ENCODE measurements at regions not wholly inside any gene's neighbourhood (a gene's known extent, or its start where the extent isn't known, plus 50 kb on each side); places are given as distances from the start of the nearest gene placed in this dataset.

DNA sequence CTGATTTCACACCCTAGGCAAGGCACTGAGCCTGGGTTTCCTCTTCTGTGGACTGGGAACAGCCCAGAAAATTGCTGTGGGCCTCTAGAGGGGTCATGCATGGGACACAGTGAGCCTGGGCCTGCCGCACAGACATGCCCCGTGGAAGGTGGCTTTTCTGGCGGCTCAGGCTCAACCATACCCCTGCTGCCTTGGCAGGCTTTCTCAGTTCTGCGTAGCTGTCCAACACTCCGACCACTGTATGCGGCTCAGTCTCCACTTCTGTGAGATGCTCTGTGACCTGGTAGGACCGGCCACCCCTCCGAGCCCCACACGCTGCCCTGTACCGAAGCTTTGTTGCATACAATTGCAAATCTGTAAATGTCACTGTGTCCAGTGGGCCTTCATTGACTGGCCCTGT lies 126.3 kb downstream of the UQCRFS1 start:
- intact Hi-C loops (cut with DNase I; ENCODE audit: low total_unique reads) = no loop called here
- no peak for DNase-seq

DNA sequence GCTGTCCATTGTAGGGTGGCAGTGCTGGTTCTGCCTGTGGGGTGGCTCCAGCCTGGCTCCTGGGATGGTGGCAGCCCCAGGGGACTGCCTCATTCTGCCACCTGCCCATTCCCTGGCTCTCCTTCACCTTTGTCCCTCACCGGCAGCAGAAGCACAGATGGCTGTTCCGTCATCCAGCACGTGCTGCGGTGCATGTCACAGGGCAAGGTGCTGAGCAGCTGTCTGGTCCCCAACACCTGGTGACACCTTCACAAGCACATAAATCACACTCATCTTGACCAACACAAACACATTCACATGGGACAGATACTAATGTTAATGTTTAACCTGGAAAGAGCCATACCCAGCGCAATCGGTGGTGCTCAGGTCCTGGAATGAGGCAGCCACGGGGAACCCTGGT lies 126.8 kb downstream of the UQCRFS1 start:
- 83 to 90% (median 88%) methylated on average over 7 of the region's 7 CpGs for WGBS, 5 donors
- Histone ChIP-seq H3K27me3 (replicated peaks in 1 of 7) (peaks cover 0 to 4% (median 0%) of the 10 kb centered on the region in 7 donors), H3K36me3 (no peaks in the 10 kb centered on the region), H3K4me1 (no peaks in the 10 kb centered on the region), H3K27ac (no peak overlapping the region), H3K4me3 (no peak overlapping the region), H3K9me3 (peaks cover 0 to 3% (median 0%) of the 10 kb centered on the region in 8 donors)
- intact Hi-C loops (cut with DNase I; ENCODE audit: low total_unique reads) = no loop called here
- TF ChIP-seq POLR2AphosphoS5 (IDR thresholded peaks at IDR 0.05) (no peak), POLR2A (IDR thresholded peaks at IDR 0.05) (no peak)
- TF ChIP-seq, protein P1, sequence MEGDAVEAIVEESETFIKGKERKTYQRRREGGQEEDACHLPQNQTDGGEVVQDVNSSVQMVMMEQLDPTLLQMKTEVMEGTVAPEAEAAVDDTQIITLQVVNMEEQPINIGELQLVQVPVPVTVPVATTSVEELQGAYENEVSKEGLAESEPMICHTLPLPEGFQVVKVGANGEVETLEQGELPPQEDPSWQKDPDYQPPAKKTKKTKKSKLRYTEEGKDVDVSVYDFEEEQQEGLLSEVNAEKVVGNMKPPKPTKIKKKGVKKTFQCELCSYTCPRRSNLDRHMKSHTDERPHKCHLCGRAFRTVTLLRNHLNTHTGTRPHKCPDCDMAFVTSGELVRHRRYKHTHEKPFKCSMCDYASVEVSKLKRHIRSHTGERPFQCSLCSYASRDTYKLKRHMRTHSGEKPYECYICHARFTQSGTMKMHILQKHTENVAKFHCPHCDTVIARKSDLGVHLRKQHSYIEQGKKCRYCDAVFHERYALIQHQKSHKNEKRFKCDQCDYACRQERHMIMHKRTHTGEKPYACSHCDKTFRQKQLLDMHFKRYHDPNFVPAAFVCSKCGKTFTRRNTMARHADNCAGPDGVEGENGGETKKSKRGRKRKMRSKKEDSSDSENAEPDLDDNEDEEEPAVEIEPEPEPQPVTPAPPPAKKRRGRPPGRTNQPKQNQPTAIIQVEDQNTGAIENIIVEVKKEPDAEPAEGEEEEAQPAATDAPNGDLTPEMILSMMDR (IDR thresholded peaks at IDR 0.05 in 8 of 11, conservative IDR thresholded peaks at IDR 0.05 in 3 of 11) = no peak
- DNase-seq = no peak

More for the DNA sequence above, 126.3 kb downstream of the UQCRFS1 start:
- WGBS, 5 donors = 89 to 95% (median 93%) methylated on average over 9 to 10 of the region's 10 CpGs
- no peak overlapping the region for H3K4me3 ChIP-seq
- H3K9me3 ChIP-seq = peaks cover 0 to 3% (median 0%) of the 10 kb centered on the region in 8 donors
- no peak for TF ChIP-seq POLR2A (IDR thresholded peaks at IDR 0.05)
- TF ChIP-seq, protein P1 (IDR thresholded peaks at IDR 0.05 in 8 of 11, conservative IDR thresholded peaks at IDR 0.05 in 3 of 11) = no peak
- no peak for TF ChIP-seq POLR2AphosphoS5 (IDR thresholded peaks at IDR 0.05)
- H3K4me1 ChIP-seq = no peaks in the 10 kb centered on the region
- H3K27me3 ChIP-seq (replicated peaks in 1 of 7) = peaks cover 0 to 4% (median 0%) of the 10 kb centered on the region in 7 donors
- H3K36me3 ChIP-seq = no peaks in the 10 kb centered on the region
- no peak overlapping the region for H3K27ac ChIP-seq

DNA sequence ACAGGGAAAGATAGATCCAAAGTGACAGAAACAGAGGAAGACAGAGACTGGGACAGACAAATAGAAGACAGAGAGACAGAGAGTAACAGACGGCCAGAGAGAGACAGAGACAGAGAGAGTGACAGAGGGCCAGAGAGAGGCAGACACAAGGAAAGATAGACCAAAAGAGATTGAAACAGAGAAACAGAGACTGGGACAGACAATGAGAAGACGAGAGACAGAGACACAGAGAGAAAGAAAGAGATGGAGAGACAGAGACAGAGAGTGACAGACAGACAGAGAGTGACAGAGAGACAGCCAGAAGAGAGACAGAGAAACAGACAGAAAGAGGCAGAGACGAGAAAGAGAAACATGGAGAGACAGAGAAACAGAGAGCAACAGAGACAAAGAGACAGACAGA lies 127.3 kb downstream of the UQCRFS1 start:
- Histone ChIP-seq H3K4me3 (no peak overlapping the region), H3K27me3 (replicated peaks in 1 of 7) (peaks cover 0 to 4% (median 0%) of the 10 kb centered on the region in 7 donors), H3K27ac (no peak overlapping the region), H3K4me1 (no peaks in the 10 kb centered on the region), H3K9me3 (peaks cover 0 to 3% (median 0%) of the 10 kb centered on the region in 8 donors), H3K36me3 (no peaks in the 10 kb centered on the region)
- intact Hi-C loops (cut with DNase I; ENCODE audit: low total_unique reads) = no loop called here
- WGBS, 5 donors = 59 to 80% (median 71%) methylated on average over 3 of the region's 3 CpGs
- TF ChIP-seq POLR2A (IDR thresholded peaks at IDR 0.05) = no peak
- no peak for TF ChIP-seq POLR2AphosphoS5 (IDR thresholded peaks at IDR 0.05)
- TF ChIP-seq, protein P1 (IDR thresholded peaks at IDR 0.05 in 8 of 11, conservative IDR thresholded peaks at IDR 0.05 in 3 of 11) = no peak
- no peak for DNase-seq

DNA sequence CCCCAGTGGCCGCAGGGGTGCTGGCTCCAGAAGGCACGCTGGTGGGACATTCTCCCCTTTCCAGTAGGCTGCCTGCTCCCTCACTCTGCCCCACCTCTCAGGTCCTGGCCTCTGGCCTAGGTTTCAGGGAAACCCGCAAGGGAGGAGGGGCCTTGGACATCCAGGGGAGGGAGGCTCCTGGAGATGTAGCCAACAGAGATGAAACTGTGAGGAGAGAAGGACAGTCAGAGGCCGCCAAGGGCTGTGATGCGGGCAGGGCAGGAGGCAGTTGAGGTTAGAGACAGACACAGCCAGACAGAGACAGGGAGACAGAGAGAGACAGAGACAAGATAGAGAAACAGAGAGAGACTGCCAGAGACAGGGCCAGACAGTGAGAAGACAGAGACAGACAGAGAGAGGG lies 127.7 kb downstream of the UQCRFS1 start:
- Histone ChIP-seq H3K36me3 (no peaks in the 10 kb centered on the region), H3K9me3 (peaks cover 0 to 3% (median 0%) of the 10 kb centered on the region in 8 donors), H3K27ac (no peak overlapping the region), H3K4me1 (no peaks in the 10 kb centered on the region), H3K27me3 (replicated peaks in 1 of 7) (peaks cover 0 to 4% (median 0%) of the 10 kb centered on the region in 7 donors), H3K4me3 (no peak overlapping the region)
- DNase-seq = no peak
- no peak for TF ChIP-seq POLR2A (IDR thresholded peaks at IDR 0.05)
- intact Hi-C loops (cut with DNase I; ENCODE audit: low total_unique reads) = no loop called here
- 75 to 85% (median 79%) methylated on average over 4 to 5 of the region's 5 CpGs for WGBS, 5 donors

DNA sequence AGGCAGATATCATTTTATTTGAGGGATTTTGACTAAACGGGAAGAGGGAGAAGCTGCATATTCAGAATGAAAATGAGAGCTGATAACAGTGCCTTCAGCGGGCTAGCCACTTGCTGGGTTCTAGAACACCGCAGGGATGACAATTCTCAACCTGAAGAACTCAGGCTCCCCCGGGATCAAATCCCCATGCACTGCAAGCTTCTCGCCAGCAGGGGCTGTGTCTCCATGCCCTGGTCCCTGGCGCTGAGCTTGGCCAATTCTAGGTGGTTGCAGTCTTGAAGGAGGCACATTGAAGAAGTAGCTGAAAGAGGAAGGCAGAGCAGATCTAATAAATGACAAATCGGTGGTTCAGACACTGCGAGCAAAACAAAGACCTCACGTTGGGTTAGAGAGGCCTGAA lies 128.7 kb downstream of the UQCRFS1 start:
- WGBS, 5 donors = 61 to 73% (median 67%) methylated on average over 9 of the region's 9 CpGs
- Histone ChIP-seq H3K4me1 (no peaks in the 10 kb centered on the region), H3K9me3 (peaks cover 0 to 3% (median 0%) of the 10 kb centered on the region in 8 donors), H3K27me3 (replicated peaks in 1 of 7) (peaks cover 0 to 4% (median 0%) of the 10 kb centered on the region in 7 donors), H3K4me3 (no peak overlapping the region), H3K27ac (no peak overlapping the region), H3K36me3 (no peaks in the 10 kb centered on the region)
- intact Hi-C loops (cut with DNase I; ENCODE audit: low total_unique reads) = no loop called here
- DNase-seq = no peak
- TF ChIP-seq POLR2AphosphoS5 (IDR thresholded peaks at IDR 0.05) (no peak), POLR2A (IDR thresholded peaks at IDR 0.05) (no peak)
- TF ChIP-seq, protein P1 (IDR thresholded peaks at IDR 0.05 in 8 of 11, conservative IDR thresholded peaks at IDR 0.05 in 3 of 11) = peak in 1 of 11 experiments; percentile 9

All from spleen (tissue), 11 donors.